ENCODE measurements at regions not wholly inside any gene's neighbourhood (a gene's known extent, or its start where the extent isn't known, plus 50 kb on each side); places are given as distances from the start of the nearest gene placed in this dataset.

DNA sequence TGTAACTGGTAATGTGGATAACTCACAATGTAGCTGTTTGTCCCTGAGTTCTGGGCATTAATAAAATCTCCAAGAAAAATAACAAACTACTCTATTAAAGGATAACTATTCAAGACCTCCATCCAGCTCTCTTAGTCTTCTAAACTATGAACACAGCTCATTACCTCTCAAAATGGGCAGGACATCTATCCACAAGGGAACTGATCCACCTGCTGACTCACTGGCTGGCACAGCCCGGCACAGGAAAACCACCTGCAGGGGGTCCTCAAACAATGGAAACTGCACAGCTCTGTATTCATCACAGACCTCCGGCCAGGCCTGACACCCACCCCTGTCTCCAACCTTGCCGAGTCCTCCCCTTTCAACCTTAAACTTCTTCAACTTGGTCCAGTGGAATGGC is 255.4 kb downstream of the TJP1 start:
- no peak for ATAC-seq (ENCODE audit: low read depth)
- in situ Hi-C loops (cut with MboI; ENCODE audit: low sequenced_read_pairs) (no loop called here), intact Hi-C loops (cut with micrococcal nuclease) (no loop called here), dilution Hi-C loops (cut with HindIII; ENCODE audit: low sequenced_read_pairs, unreplicated experiment) (no loop called here)
- Histone ChIP-seq H3K4me2 (ENCODE audit: low read depth, low read length) (no peak overlapping the region), H4K8ac (ENCODE audit: low read depth in 2 of 2, low read length in 2 of 2) (no peak overlapping the region), H2BK120ac (ENCODE audit: low read depth, low read length) (no peak overlapping the region), H3K4me3 (ENCODE audit: insufficient read depth, low read depth, low read length) (no peak overlapping the region), H3K9me1 (ENCODE audit: insufficient read depth, low read length) (no peaks in the 10 kb centered on the region), H3K27ac (ENCODE audit: insufficient read depth, low read length) (no peak overlapping the region), H3K9me3 (ENCODE audit: control insufficient read depth, insufficient read depth, low read length) (no peaks in the 10 kb centered on the region), H4K91ac (ENCODE audit: insufficient read depth, low read depth, low read length) (no peak overlapping the region), H2AK9ac (replicated peaks; ENCODE audit: low read depth, low read length, poor library complexity) (no peak overlapping the region), H3K56ac (ENCODE audit: extremely low read depth, insufficient read depth, low read length) (no peak overlapping the region), H3K23ac (ENCODE audit: low read depth, low read length) (no peak overlapping the region), H2BK15ac (ENCODE audit: low read depth, low read length) (no peak overlapping the region), H2AFZ (replicated peaks; ENCODE audit: low read length, poor library complexity) (no peak overlapping the region), H3K4me1 (ENCODE audit: control insufficient read depth, insufficient read depth, low read length) (no peaks in the 10 kb centered on the region), H3K79me1 (ENCODE audit: low read depth in 1 of 2, low read length in 2 of 2) (no peaks in the 10 kb centered on the region), H3K9ac (ENCODE audit: low read depth, low read length) (no peak overlapping the region), H3K18ac (ENCODE audit: low read depth, low read length) (no peak overlapping the region), H2BK20ac (ENCODE audit: low read depth, low read length) (no peak overlapping the region), H4K20me1 (ENCODE audit: insufficient read depth, low read length) (no peaks in the 10 kb centered on the region; the same call in 1 of the 2 replicates), H2AK5ac (ENCODE audit: low read depth, low read length) (no peak overlapping the region), H3K4ac (ENCODE audit: low read depth, low read length) (no peak overlapping the region), H3K14ac (replicated peaks; ENCODE audit: low read depth, low read length) (no peak overlapping the region), H4K5ac (ENCODE audit: low read depth, low read length) (no peak overlapping the region), H3K27me3 (ENCODE audit: control insufficient read depth, insufficient read depth, low read length) (peaks cover 41% of the 10 kb centered on the region), H3K36me3 (ENCODE audit: control insufficient read depth, insufficient read depth, low read length) (no peaks in the 10 kb centered on the region), H2BK5ac (ENCODE audit: low read depth, low read length, poor library complexity, severe bottlenecking) (no peak overlapping the region)
- BruUV-seq (replicated peaks): no TSS peak
- TF ChIP-seq, protein P1, sequence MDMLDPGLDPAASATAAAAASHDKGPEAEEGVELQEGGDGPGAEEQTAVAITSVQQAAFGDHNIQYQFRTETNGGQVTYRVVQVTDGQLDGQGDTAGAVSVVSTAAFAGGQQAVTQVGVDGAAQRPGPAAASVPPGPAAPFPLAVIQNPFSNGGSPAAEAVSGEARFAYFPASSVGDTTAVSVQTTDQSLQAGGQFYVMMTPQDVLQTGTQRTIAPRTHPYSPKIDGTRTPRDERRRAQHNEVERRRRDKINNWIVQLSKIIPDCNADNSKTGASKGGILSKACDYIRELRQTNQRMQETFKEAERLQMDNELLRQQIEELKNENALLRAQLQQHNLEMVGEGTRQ (IDR thresholded peaks at IDR 0.05; ENCODE audit: low read depth, low read length): no peak
- no peak for TF ChIP-seq POLR2A (IDR thresholded peaks at IDR 0.05; ENCODE audit: low read depth, low read length)
- no peak for TF ChIP-seq NFE2L2 (IDR thresholded peaks at IDR 0.05; ENCODE audit: low read depth, low read length)
- TF ChIP-seq MAFK (IDR thresholded peaks at IDR 0.05; ENCODE audit: low read depth, low read length): no peak
- TF ChIP-seq MAZ (IDR thresholded peaks at IDR 0.05; ENCODE audit: borderline replicate concordance, low read depth, low read length): no peak
- no peak for TF ChIP-seq MXI1 (IDR thresholded peaks at IDR 0.05; ENCODE audit: borderline replicate concordance, low read depth, low read length)
- no peak for TF ChIP-seq RFX5 (IDR thresholded peaks at IDR 0.05; ENCODE audit: low read depth, low read length)
- no peak for TF ChIP-seq SMC3 (IDR thresholded peaks at IDR 0.05; ENCODE audit: low read depth, low read length)
- no peak for TF ChIP-seq BHLHE40 (IDR thresholded peaks at IDR 0.05; ENCODE audit: low read depth, low read length)
- TF ChIP-seq, protein P2, sequence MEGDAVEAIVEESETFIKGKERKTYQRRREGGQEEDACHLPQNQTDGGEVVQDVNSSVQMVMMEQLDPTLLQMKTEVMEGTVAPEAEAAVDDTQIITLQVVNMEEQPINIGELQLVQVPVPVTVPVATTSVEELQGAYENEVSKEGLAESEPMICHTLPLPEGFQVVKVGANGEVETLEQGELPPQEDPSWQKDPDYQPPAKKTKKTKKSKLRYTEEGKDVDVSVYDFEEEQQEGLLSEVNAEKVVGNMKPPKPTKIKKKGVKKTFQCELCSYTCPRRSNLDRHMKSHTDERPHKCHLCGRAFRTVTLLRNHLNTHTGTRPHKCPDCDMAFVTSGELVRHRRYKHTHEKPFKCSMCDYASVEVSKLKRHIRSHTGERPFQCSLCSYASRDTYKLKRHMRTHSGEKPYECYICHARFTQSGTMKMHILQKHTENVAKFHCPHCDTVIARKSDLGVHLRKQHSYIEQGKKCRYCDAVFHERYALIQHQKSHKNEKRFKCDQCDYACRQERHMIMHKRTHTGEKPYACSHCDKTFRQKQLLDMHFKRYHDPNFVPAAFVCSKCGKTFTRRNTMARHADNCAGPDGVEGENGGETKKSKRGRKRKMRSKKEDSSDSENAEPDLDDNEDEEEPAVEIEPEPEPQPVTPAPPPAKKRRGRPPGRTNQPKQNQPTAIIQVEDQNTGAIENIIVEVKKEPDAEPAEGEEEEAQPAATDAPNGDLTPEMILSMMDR (conservative IDR thresholded peaks at IDR 0.05; ENCODE audit: low read depth, low read length): no peak
- ChIA-PET POLR2A (ENCODE audit: unreplicated experiment) (no interaction called here), CTCF (no interaction called here)
- no peak for DNase-seq
- WGBS, 2 experiments (ENCODE audit: extremely low coverage in 2 of 2, insufficient read length in 1 of 2): 56% methylated on average over 2 of the region's 3 CpGs; no CpG with 5 or more reads in 1 of the 2 experiments
